Neuronal stem cell (in vitro differentiated cells): ENCODE measurements at regions not wholly inside any gene's neighbourhood (a gene's known extent, or its start where the extent isn't known, plus 50 kb on each side); places are given as distances from the start of the nearest gene placed in this dataset.

Experiments used
- DNase-seq: peaks from one replicate; pipeline ENCODE4 v3.0.0-alpha.2; 2013; ENCODE audit warnings: low spot score
- H2AFZ ChIP-seq: one replicate; pipeline ENCODE4 v1.6.1; 2013; ENCODE audit warnings: mild to moderate bottlenecking, low read length, inconsistent platforms
- H2AK5ac ChIP-seq: 2 replicates; pipeline ENCODE4 v1.6.1; 2013; ENCODE audit warnings: low read depth, mild to moderate bottlenecking, inconsistent platforms, low read length, moderate library complexity, mixed read lengths
- H2BK120ac ChIP-seq: 2 replicates; pipeline ENCODE4 v1.6.1; 2013; ENCODE audit warnings: low read depth, mild to moderate bottlenecking, inconsistent platforms, low read length, moderate library complexity, mixed read lengths
- H2BK12ac ChIP-seq: one replicate; pipeline ENCODE4 v1.6.1; 2013; ENCODE audit warnings: low read length, inconsistent platforms
- H2BK15ac ChIP-seq: 2 replicates; pipeline ENCODE4 v1.6.1; 2013; ENCODE audit warnings: mild to moderate bottlenecking, low read length, inconsistent platforms, mixed read lengths
- H2BK5ac ChIP-seq: one replicate; pipeline ENCODE4 v1.6.1; 2013; ENCODE audit warnings: inconsistent platforms, mild to moderate bottlenecking, low read length, moderate library complexity
- H3K14ac ChIP-seq: one replicate; pipeline ENCODE4 v1.6.1; 2013; ENCODE audit warnings: low read length, inconsistent platforms
- H3K18ac ChIP-seq: 2 replicates; pipeline ENCODE4 v1.6.1; 2013; ENCODE audit warnings: low read length, inconsistent platforms
- H3K23ac ChIP-seq: 2 replicates; pipeline ENCODE4 v1.6.1; 2013; ENCODE audit warnings: low read depth, mild to moderate bottlenecking, mixed read lengths, low read length, inconsistent platforms; ENCODE audit not compliant: poor library complexity
- H3K27ac ChIP-seq: replicated peaks from 3 replicates; pipeline ENCODE4 v1.5.1; 2013; ENCODE audit warnings: low read length, inconsistent platforms
- H3K27me3 ChIP-seq, 3 experiments: 2 replicates each; pipeline ENCODE4 v1.6.1; 2013; ENCODE audit warnings: low read length in 3 of 3, mild to moderate bottlenecking in 2 of 3, inconsistent platforms in 1 of 3, low read depth in 1 of 3, mixed read lengths in 1 of 3, moderate library complexity in 1 of 3; ENCODE audit not compliant: control insufficient read depth in 3 of 3, insufficient read depth in 3 of 3
- H3K36me3 ChIP-seq, 2 donors: replicated peaks in 1 of 2; 2 replicates each; pipeline ENCODE4 v1.6.1; 2013; ENCODE audit warnings: low read length in 2 of 2; ENCODE audit not compliant: control insufficient read depth in 2 of 2, insufficient read depth in 2 of 2
- H3K4ac ChIP-seq: 2 replicates; pipeline ENCODE4 v1.6.1; 2013; ENCODE audit warnings: inconsistent platforms, mild to moderate bottlenecking, low read length, moderate library complexity
- H3K4me1 ChIP-seq, 2 donors: 1 replicate in 1 of 2; 2 replicates in 1 of 2; pipeline ENCODE4 v1.6.1; 2013; ENCODE audit warnings: low read length in 2 of 2, low read depth in 1 of 2; ENCODE audit not compliant: control insufficient read depth in 2 of 2, insufficient read depth in 1 of 2
- H3K4me2 ChIP-seq: one replicate; pipeline ENCODE4 v1.6.1; 2013; ENCODE audit warnings: mild to moderate bottlenecking, low read length, inconsistent platforms; ENCODE audit not compliant: insufficient read depth, poor library complexity, severe bottlenecking
- H3K4me3 ChIP-seq, 2 donors: 2 replicates each; pipeline ENCODE4 v1.5.1; 2013; ENCODE audit warnings: low read length in 2 of 2, mild to moderate bottlenecking in 2 of 2, inconsistent platforms in 1 of 2, moderate library complexity in 1 of 2
- H3K79me1 ChIP-seq: one replicate; pipeline ENCODE4 v1.6.1; 2013; ENCODE audit warnings: low read depth, mild to moderate bottlenecking, inconsistent platforms, low read length, moderate library complexity
- H3K9ac ChIP-seq: one replicate; pipeline ENCODE4 v1.6.1; 2013; ENCODE audit warnings: mild to moderate bottlenecking, low read depth, low read length, inconsistent platforms; ENCODE audit not compliant: poor library complexity
- H3K9me3 ChIP-seq, 2 donors: replicated peaks in 1 of 2; 2 replicates each; pipeline versions ENCODE3 to v1.6.1; 2013; ENCODE audit warnings: low read length in 2 of 2, mild to moderate bottlenecking in 2 of 2, inconsistent platforms in 1 of 2, low read depth in 1 of 2, mixed read lengths in 1 of 2, moderate library complexity in 1 of 2; ENCODE audit not compliant: control insufficient read depth in 2 of 2, insufficient read depth in 1 of 2
- H4K8ac ChIP-seq: one replicate; pipeline ENCODE4 v1.6.1; 2013; ENCODE audit warnings: low read depth, mild to moderate bottlenecking, inconsistent platforms, low read length, moderate library complexity
- H4K91ac ChIP-seq: one replicate; pipeline ENCODE4 v1.6.1; 2013; ENCODE audit warnings: low read length, low read depth, mild to moderate bottlenecking, inconsistent platforms; ENCODE audit not compliant: poor library complexity
- whole genome bisulfite sequencing, 2 donors: extraction: QIAGEN DNeasy Blood & Tissue Kit; methylation state at CpG; one replicate each; pipeline ENCODE4 v1.1.7; 2013; ENCODE audit warnings: missing lambda C conversion rate in 2 of 2, mixed read lengths in 1 of 2; ENCODE audit not compliant: insufficient read length in 2 of 2, insufficient replicate concordance in 1 of 2; ENCODE audit errors: extremely low coverage in 2 of 2; 5-methylcytosine and 5-hydroxymethylcytosine counted together

DNA sequence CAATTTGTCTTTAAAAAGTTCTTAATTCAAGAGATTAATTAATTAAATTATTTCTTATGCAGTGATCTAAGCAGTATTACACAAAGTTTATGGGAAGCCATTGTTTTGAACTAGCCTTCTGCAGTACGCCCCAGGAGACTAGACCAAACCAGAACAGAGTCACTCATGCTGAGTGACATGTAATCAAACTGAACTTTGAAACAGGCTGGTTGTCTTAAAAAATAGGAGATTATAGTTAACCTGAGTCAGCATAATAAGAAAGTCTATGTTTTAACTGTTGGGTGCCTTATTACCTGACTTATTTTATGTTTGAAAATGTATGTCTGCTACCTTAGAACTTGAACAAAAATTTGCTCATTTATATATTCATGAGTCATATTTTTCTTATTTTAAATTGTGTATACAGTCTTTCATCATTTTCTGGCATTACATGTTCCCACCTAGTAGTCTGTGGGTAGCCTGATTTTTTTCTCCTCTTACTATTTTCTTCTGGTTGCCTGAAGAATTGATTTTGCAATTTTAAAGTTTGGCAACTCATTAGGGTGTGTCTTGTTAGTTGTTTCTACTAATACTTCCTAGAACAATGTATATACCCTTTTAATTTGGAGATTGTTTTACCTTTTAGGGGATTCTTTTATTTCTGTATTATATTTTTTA is 161.4 kb downstream of the AASDHPPT start:
- H2AFZ ChIP-seq = no peak overlapping the region
- no peak overlapping the region for H2BK15ac ChIP-seq
- H3K4me2 ChIP-seq = no peak overlapping the region
- no peak overlapping the region for H4K91ac ChIP-seq
- no peaks in the 10 kb centered on the region for H3K9me3 ChIP-seq
- H3K27me3 ChIP-seq = peaks cover 0 to 2% (median 0%) of the 10 kb centered on the region in 3 experiments
- no CpG with 5 or more reads among the region's 1 CpG for WGBS, 2 donors
- no peaks in the 10 kb centered on the region for H3K79me1 ChIP-seq
- no peak overlapping the region for H3K4me3 ChIP-seq
- H3K4me1 ChIP-seq = no peaks in the 10 kb centered on the region
- no peak overlapping the region for H3K9ac ChIP-seq
- no peak overlapping the region for H2AK5ac ChIP-seq
- no peak overlapping the region for H3K18ac ChIP-seq
- no peak overlapping the region for H2BK12ac ChIP-seq
- no peak overlapping the region for H4K8ac ChIP-seq
- H3K14ac ChIP-seq = no peak overlapping the region
- H3K36me3 ChIP-seq = no peaks in the 10 kb centered on the region
- H3K27ac ChIP-seq = no peak overlapping the region
- no peak overlapping the region for H2BK120ac ChIP-seq
- H2BK5ac ChIP-seq = no peak overlapping the region
- DNase-seq = no peak
- no peak overlapping the region for H3K23ac ChIP-seq
- H3K4ac ChIP-seq = no peak overlapping the region

DNA sequence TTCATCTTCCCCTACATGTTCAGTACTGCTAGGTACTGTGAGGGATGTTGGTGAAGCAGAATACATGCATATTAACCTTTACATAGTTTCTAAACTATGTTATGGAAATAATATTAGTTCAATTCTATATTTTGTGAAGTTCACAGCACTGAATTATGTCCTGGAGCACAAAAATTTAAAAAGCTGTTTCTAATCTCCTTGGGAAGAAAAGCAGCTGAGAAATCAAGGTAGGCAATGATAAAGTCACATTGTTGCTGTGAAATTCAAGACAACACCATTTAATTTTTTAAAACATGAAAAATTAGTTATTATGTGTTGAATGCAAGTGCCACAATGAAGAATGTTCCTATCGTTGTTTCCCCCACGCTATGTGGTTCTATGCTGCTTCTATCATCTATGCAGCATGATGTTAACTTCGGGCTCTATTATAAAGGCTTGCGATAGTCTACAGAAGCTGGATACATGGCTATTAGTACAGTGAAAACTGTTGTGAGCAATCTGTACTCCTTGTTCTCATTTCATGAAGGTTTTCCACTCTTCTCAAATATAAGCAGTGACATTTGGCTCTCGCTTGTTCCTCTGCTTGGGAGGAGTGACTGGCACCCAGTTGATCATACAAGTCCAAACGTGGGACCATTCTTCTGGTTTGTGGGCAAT is 164.3 kb downstream of the AASDHPPT start:
- Histone ChIP-seq H3K4me1 (no peaks in the 10 kb centered on the region), H3K4ac (no peak overlapping the region), H3K18ac (no peak overlapping the region), H4K91ac (no peak overlapping the region), H4K8ac (no peak overlapping the region), H3K79me1 (no peaks in the 10 kb centered on the region), H3K27me3 (no peaks in the 10 kb centered on the region), H2BK120ac (no peak overlapping the region), H3K4me3 (no peak overlapping the region), H2AK5ac (no peak overlapping the region), H2AFZ (no peak overlapping the region), H3K36me3 (no peaks in the 10 kb centered on the region), H2BK5ac (no peak overlapping the region), H3K23ac (no peak overlapping the region), H3K4me2 (no peak overlapping the region), H2BK12ac (no peak overlapping the region), H3K9me3 (peaks cover 0 to 5% of the 10 kb centered on the region in 2 donors), H3K27ac (no peak overlapping the region), H3K14ac (no peak overlapping the region), H2BK15ac (no peak overlapping the region), H3K9ac (no peak overlapping the region)
- WGBS, 2 donors = no CpG with 5 or more reads among the region's 6 CpGs
- no peak for DNase-seq

GRCh38 chr11:106242718-106243415 is 165.4 kb downstream of the AASDHPPT start:
- H3K23ac ChIP-seq = no peak overlapping the region
- no peak overlapping the region for H2AK5ac ChIP-seq
- WGBS, 2 donors = no CpG with 5 or more reads among the region's 2 CpGs

GRCh38 chr11:106246495-106246894 is 169.0 kb downstream of the AASDHPPT start:
- H2BK15ac ChIP-seq = no peak overlapping the region
- H2AK5ac ChIP-seq = no peak overlapping the region
- no peak overlapping the region for H3K18ac ChIP-seq
- no peaks in the 10 kb centered on the region for H3K79me1 ChIP-seq
- no peak overlapping the region for H4K91ac ChIP-seq
- no peaks in the 10 kb centered on the region for H3K36me3 ChIP-seq
- H3K4me1 ChIP-seq = peaks cover 4 to 5% of the 10 kb centered on the region in 2 donors
- H3K27ac ChIP-seq = no peak overlapping the region
- H4K8ac ChIP-seq = no peak overlapping the region
- H3K14ac ChIP-seq = no peak overlapping the region
- no peak overlapping the region for H3K23ac ChIP-seq
- no peaks in the 10 kb centered on the region for H3K27me3 ChIP-seq
- no peak overlapping the region for H3K4me3 ChIP-seq
- H3K9ac ChIP-seq = no peak overlapping the region
- no CpG with 5 or more reads among the region's 3 CpGs for WGBS, 2 donors
- no peak overlapping the region for H2BK120ac ChIP-seq
- H3K4ac ChIP-seq = no peak overlapping the region
- H2BK5ac ChIP-seq = no peak overlapping the region
- DNase-seq = no peak
- H3K4me2 ChIP-seq = no peak overlapping the region
- no peak overlapping the region for H2BK12ac ChIP-seq
- no peak overlapping the region for H2AFZ ChIP-seq
- H3K9me3 ChIP-seq = peaks cover 0 to 9% of the 10 kb centered on the region in 2 donors

More at GRCh38 chr11:106242718-106243415, 165.4 kb downstream of the AASDHPPT start:
- H3K9me3 ChIP-seq = peaks cover 0 to 9% of the 10 kb centered on the region in 2 donors
- no peak overlapping the region for H3K27ac ChIP-seq
- H3K27me3 ChIP-seq = no peaks in the 10 kb centered on the region
- DNase-seq = no peak
- H2BK5ac ChIP-seq = no peak overlapping the region
- no peak overlapping the region for H2BK15ac ChIP-seq
- H4K91ac ChIP-seq = no peak overlapping the region
- H3K14ac ChIP-seq = no peak overlapping the region
- no peak overlapping the region for H4K8ac ChIP-seq
- H3K4ac ChIP-seq = no peak overlapping the region
- no peak overlapping the region for H2AFZ ChIP-seq
- H2BK120ac ChIP-seq = no peak overlapping the region
- H2BK12ac ChIP-seq = no peak overlapping the region
- H3K79me1 ChIP-seq = no peaks in the 10 kb centered on the region
- no peak overlapping the region for H3K9ac ChIP-seq
- H3K36me3 ChIP-seq = no peaks in the 10 kb centered on the region
- no peak overlapping the region for H3K18ac ChIP-seq
- no peak overlapping the region for H3K4me3 ChIP-seq
- H3K4me2 ChIP-seq = no peak overlapping the region
- H3K4me1 ChIP-seq = no peaks in the 10 kb centered on the region
